H54 (cell line): ENCODE measurements at regions not wholly inside any gene's neighbourhood (a gene's known extent, or its start where the extent isn't known, plus 50 kb on each side); places are given as distances from the start of the nearest gene placed in this dataset.

Source experiments
- DNase-seq: peaks from one replicate; pipeline ENCODE4 v3.0.0; 2011; ENCODE audit warnings: low spot score, mixed read lengths; ENCODE audit not compliant: insufficient read length
- FAIRE-seq: peaks from 3 replicates; lab custom pipeline; 2011; peaks lifted over from hg19 to GRCh38; lab: Jason Lieb, UNC
- POLR2A ChIP-seq: IDR thresholded peaks from 2 replicates; pipeline ENCODE4 v1.6.1; 2011; ENCODE audit warnings: low read depth, mild to moderate bottlenecking, low read length

GRCh38 chr2:83654091-83654611 lies 804.9 kb downstream of the SUCLG1 start:
- FAIRE-seq = no peak

DNA sequence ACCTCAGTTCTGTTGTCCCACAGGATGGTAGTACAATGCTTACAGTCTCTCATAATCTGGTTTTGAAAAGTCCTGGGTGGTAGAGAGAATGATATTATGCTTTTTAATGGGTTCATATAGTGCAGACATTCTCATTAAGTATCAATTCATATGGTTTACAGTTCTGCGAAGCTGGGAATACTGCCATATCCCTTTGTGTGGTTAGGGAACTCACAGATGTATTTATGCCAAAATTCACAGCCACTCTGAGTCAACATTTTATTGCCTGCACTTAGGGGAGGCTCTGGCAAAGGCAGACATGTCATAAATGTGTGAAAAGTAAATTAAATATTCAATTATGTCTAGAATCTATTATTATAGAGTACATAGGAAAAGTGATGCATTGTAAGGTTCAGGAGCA lies 808.2 kb downstream of the SUCLG1 start:
- TF ChIP-seq POLR2A = no peak
- no peak for FAIRE-seq
- no peak for DNase-seq

More at GRCh38 chr2:83654091-83654611, 804.9 kb downstream of the SUCLG1 start:
- no peak for DNase-seq
- no peak for TF ChIP-seq POLR2A

DNA sequence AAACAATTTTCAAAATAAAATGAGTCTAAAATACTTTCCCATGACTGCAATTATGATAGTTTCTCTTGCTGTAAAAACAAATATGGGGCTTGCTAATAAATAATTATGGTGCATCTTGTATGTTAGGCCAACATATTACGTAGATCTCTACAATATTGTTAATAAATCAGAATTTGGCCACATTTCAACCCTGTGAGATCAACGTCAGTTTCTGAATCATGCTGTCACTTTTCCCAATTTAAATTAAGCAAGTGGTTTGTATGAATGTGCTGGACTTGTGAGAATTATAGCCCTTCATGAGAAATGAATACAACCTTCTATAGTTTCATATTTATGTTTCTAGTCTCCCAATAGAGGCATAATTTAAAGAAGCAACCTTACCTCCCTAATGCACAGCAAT lies 808.9 kb downstream of the SUCLG1 start:
- FAIRE-seq = no peak
- DNase-seq = no peak
- TF ChIP-seq POLR2A = no peak

GRCh38 chr2:83640506-83640905 lies 818.6 kb downstream of the SUCLG1 start:
- no peak for DNase-seq
- no peak for TF ChIP-seq POLR2A
- no peak for FAIRE-seq

- DNase-seq = no peak
- TF ChIP-seq POLR2A = no peak
- FAIRE-seq = no peak
These were observed 825.7 kb downstream of the SUCLG1 start for GRCh38 chr2:83633423-83633822.

- no peak for FAIRE-seq
- TF ChIP-seq POLR2A = no peak
- no peak for DNase-seq
These were observed 828.7 kb downstream of the SUCLG1 start for GRCh38 chr2:83630351-83630750.

DNA sequence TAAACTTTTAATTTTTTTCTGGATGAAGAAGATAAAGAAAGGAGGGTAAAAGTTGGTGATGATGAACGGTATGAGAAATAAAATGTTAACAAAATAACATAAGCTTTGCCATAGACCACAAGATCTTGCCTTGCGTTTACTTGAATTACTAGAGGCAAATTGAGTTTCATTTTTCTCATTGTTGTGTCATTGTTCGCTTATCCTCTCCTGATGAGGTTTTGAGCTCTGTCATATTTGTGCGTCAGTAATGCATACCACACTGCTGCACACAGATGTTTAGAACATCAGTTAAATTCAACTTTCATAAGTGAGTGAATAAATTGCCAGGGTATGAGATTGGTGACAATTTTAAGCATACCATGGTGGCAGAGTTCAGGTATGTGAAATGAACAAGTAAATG lies 843.6 kb downstream of the SUCLG1 start:
- TF ChIP-seq POLR2A = no peak
- no peak for DNase-seq
- FAIRE-seq = no peak

GRCh38 chr2:83613178-83613577 lies 845.9 kb downstream of the SUCLG1 start:
- DNase-seq (no peak), FAIRE-seq (no peak)
- TF ChIP-seq POLR2A = no peak

GRCh38 chr2:83602753-83603152 lies 856.3 kb downstream of the SUCLG1 start:
- DNase-seq (no peak), FAIRE-seq (no peak)
- no peak for TF ChIP-seq POLR2A

GRCh38 chr2:83596592-83597282 lies 862.3 kb downstream of the SUCLG1 start:
- no peak for DNase-seq
- TF ChIP-seq POLR2A = no peak
- FAIRE-seq = no peak

GRCh38 chr2:83595926-83596325 lies 863.2 kb downstream of the SUCLG1 start:
- FAIRE-seq (no peak), DNase-seq (no peak)
- no peak for TF ChIP-seq POLR2A

DNA sequence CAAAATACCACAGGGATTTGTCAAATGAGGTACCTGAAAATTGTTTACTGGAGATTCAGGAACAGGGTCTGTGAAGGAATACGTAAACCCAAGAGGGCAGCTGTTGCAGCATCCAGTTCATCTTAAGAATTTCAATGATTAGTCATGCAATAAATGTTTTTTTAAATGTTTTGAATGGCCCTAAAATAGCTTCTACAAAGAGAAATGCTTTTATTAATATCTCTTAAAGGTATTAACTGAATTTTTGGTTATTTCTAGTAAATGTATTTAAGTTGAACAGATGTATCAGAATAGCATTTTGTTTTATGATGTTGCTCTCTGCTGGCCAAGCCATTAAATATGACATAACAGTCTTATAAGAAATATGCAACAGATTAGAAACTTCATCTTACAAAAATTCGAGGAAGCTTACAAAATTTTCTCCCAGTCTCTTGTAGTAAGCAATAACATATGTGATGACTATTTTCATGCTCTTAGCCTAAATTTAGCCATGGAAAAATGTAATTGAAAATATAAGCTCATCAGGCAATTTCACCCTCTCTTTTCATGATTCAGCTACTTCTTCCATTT lies 863.9 kb downstream of the SUCLG1 start:
- no peak for FAIRE-seq
- no peak for TF ChIP-seq POLR2A
- no peak for DNase-seq

GRCh38 chr2:83594241-83595120 lies 864.6 kb downstream of the SUCLG1 start:
- DNase-seq (no peak), FAIRE-seq (no peak)
- TF ChIP-seq POLR2A = no peak

- DNase-seq (no peak), FAIRE-seq (no peak)
- no peak for TF ChIP-seq POLR2A
These were observed 871.8 kb downstream of the SUCLG1 start for GRCh38 chr2:83587309-83587708.
